Right ventricle myocardium inferior (tissue), 1 donor: ENCODE measurements at regions not wholly inside any gene's neighbourhood (a gene's known extent, or its start where the extent isn't known, plus 50 kb on each side); places are given as distances from the start of the nearest gene placed in this dataset.

ENCODE experiments used
- ATAC-seq: fragments of 200-7000 bp; cut with Tn5 transposase; one replicate; pipeline ENCODE4 v1.9.1; 2020; ENCODE audit warnings: mild to moderate bottlenecking, moderate library complexity
- DNase-seq: peaks from one replicate; pipeline ENCODE4 v3.0.0; 2021; ENCODE audit errors: missing footprints
- intact Hi-C: fragments of 100-400 bp; cut with DNase I; formaldehyde crosslinking; loops from one replicate; pipeline ENCODE4 v1.11.0; 2022
- donor health status: DM: no; HTN: yes; CAD: no; lungs with severe emphysema.

GRCh38 chr16:74184839-74185238 is 111.8 kb upstream of the PSMD7 start:
- intact Hi-C loops: no loop called here
- no peak for DNase-seq
- ATAC-seq: no peak

DNA sequence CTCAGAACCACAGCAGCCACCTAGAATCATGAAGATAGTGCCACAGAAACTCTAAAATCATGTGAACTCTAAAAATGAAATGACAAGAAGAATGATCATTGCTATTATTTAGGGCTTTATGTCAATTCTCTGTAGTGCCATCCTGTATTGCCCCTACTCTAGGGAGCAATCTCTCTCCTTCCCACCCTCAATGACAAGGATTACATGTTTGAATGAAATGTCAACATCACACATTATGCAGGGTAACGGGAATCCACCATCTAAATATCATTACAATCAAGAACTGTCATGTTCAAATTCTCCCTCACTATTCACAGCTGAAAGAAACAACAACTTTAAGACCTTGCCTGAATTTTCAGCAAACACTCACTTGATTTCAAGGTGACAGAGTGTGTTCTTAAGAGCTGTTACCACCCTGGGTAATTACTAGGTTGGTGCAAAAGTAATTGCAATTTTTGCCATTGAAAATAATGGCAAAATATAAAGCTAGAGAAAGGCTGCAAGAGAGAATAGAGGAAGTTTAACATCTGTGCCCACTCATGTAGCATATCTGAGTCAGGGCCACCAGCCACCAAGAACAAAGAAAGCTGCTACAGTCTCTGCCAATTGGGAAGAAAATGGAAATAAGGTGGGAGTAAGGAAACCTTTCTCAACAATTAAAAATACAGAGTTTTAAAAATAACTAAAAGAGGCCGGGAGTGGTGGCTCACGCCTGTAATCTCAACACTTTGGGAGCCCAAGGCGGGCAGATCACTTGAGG is 112.8 kb upstream of the PSMD7 start:
- no peak for DNase-seq
- intact Hi-C loops: no loop called here
- ATAC-seq: no peak

GRCh38 chr16:74169687-74170376 is 126.8 kb upstream of the PSMD7 start:
- intact Hi-C loops: no loop called here
- ATAC-seq (no peak), DNase-seq (no peak)

DNA sequence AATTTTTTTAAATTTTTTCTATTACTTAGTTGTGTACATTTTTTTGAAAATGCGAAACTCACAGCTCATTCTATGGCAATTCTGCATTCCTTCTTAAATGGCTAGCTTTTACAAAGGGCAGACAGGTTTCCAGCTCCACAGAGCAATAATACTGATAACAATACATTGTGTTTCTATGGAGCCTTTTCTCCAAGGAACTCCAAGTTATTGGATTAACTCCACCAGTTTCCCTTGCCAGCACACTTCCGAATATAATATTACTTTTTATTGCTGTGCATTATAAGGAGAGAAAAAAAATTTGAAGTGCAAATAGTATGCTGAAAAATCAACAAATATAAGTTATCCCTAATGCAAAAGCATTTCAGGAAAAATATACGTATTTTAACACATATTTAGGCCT is 127.5 kb upstream of the PSMD7 start:
- intact Hi-C loops: no loop called here
- DNase-seq (no peak), ATAC-seq (no peak)

- ATAC-seq: no peak
- no peak for DNase-seq
- intact Hi-C loops: no loop called here
Measured at GRCh38 chr16:74168445-74168844, 128.2 kb upstream of the PSMD7 start.

GRCh38 chr16:74166456-74166855 is 130.2 kb upstream of the PSMD7 start:
- ATAC-seq (no peak), DNase-seq (no peak)
- intact Hi-C loops: no loop called here

- ATAC-seq: no peak
Measured at GRCh38 chr16:74165566-74166080, 131.0 kb upstream of the PSMD7 start.

DNA sequence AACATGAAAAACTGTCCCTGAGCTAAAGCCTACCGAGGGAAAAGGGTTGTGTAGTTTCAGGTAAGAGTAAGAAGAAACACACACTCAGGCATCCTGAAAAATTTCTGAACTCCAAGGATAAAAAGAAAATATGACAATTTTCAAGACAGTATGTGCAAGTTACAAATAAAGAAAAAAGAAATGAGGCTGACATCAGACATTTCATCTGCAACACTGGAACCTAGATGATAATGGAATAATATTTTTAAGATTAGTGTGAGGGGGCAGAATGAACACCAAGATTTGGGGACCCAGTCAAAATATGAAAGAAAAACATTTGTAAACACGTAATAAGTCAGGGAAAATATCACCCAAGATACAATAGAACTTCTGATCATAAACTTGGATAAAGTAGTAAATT is 135.9 kb upstream of the PSMD7 start:
- intact Hi-C loops: no loop called here
- no peak for ATAC-seq
- no peak for DNase-seq

More at GRCh38 chr16:74165566-74166080, 131.0 kb upstream of the PSMD7 start:
- intact Hi-C loops: no loop called here
- no peak for DNase-seq

GRCh38 chr16:74153773-74154172 is 142.8 kb upstream of the PSMD7 start:
- intact Hi-C loops: no loop called here
- ATAC-seq (no peak), DNase-seq (no peak)

- DNase-seq (no peak), ATAC-seq (no peak)
- intact Hi-C loops: no loop called here
Measured at GRCh38 chr16:74146643-74147042, 150.0 kb upstream of the PSMD7 start.

GRCh38 chr16:74143171-74143570 is 153.4 kb upstream of the PSMD7 start:
- DNase-seq: no peak
- no peak for ATAC-seq
- intact Hi-C loops: no loop called here

DNA sequence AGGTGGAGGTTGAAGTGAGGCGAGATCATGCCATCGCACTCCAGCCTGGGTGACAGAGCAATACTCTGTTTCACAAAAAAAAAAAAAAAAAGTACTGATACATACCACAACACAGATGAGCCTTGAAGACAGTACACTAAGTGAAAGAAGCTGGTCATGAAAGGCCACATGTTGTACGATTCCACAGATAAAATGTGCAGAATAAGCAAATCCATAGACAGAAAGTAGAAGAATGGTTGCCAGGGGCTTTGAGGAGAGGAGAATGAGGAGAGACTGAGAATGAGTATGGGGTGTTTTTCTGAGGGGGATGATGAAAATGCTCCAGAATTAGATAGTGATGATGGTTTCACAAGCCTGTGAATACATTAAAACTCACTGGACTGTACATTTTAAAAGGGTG is 155.6 kb upstream of the PSMD7 start:
- no peak for ATAC-seq
- no peak for DNase-seq
- intact Hi-C loops: no loop called here

DNA sequence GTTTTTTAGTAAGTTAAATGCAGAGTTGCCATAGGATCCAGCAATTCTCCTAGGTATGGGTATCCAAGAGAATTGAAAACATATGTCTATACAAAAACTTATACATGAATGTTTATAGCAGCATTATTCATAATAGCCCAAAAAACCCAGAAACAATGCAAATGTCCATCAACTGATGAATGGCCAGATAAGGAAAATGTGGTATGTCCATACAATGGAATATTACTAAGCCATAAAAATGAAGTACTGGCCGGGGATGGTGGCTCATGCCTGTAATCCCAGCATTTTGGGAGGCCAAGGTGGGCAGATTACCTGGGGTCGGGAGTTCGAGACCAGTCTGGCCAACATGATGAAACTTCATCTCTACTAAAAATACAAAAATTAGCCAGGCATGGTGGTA is 156.1 kb upstream of the PSMD7 start:
- intact Hi-C loops: no loop called here
- ATAC-seq (no peak), DNase-seq (no peak)

- DNase-seq (no peak), ATAC-seq (no peak)
- intact Hi-C loops: no loop called here
Measured at GRCh38 chr16:74123826-74124225, 172.8 kb upstream of the PSMD7 start.

- ATAC-seq (no peak), DNase-seq (no peak)
- intact Hi-C loops: no loop called here
Measured at GRCh38 chr16:74123195-74123594, 173.4 kb upstream of the PSMD7 start.

DNA sequence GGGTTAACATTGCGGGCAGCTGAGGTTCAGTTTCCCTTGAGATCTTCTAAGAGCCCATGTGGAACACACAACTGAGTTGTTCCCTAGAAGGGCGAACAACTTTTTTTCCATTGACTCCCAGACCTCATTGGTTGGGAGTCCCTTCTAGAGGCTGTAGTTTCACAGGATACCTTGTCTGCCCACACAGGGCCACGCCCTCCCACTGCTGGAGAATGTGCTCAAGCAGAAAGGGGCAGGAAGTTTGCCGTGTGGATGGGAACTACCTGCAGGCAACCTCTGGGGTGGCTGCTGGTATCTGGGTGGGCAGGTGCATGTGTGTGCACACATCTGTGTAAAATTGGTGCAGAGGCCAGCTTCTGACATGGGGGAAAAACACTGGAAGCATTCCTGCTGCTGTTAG is 178.8 kb upstream of the PSMD7 start:
- ATAC-seq (no peak), DNase-seq (no peak)
- intact Hi-C loops: no loop called here

GRCh38 chr16:74113545-74113944 is 183.1 kb upstream of the PSMD7 start:
- DNase-seq: no peak
- intact Hi-C loops: no loop called here

GRCh38 chr16:74111456-74111982 is 185.1 kb upstream of the PSMD7 start:
- no peak for DNase-seq
- intact Hi-C loops: no loop called here
- ATAC-seq: no peak

More at GRCh38 chr16:74113545-74113944, 183.1 kb upstream of the PSMD7 start:
- ATAC-seq: no peak

DNA sequence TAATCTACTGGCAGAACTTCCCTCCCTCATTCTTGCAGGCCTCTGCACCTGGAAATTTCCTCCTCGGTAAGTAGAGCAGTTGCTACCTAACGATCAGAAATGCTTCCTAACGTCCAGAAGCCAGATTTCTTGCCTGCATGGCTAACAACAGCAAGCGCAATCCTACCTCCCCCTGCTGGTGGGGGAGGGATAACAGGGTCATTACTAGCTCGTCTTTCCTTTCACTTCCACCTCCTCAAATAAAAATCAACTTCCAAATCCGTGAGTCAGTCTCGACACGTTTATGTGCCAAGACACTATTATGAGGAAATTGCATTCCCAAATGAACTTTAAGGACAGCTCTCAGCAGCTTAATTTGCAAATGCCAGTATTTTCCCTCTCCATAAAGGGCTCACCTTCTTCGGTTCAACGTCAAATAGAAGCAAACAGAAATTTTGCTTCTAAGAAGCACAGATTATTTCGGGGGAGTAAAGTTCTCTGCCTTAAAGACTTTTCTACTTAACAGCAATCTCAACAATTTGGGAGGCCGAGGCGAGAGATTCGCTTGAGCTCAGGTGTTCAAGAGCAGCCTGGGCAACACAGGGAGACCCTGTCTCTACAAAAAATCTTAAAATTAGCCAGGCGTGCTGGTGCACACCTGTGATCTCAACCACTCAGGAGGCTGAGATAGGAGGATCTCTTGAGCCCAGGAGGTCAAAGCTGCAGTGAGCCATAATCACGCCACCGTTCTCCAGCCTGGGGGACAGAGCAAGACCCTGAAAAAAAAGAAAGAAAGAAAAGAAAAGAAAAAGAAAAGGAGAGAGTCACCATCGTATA is 188.6 kb upstream of the PSMD7 start:
- DNase-seq (no peak), ATAC-seq (no peak)
- intact Hi-C loops: no loop called here
